ENCODE measurements at regions not wholly inside any gene's neighbourhood (a gene's known extent, or its start where the extent isn't known, plus 50 kb on each side); places are given as distances from the start of the nearest gene placed in this dataset.

DNA sequence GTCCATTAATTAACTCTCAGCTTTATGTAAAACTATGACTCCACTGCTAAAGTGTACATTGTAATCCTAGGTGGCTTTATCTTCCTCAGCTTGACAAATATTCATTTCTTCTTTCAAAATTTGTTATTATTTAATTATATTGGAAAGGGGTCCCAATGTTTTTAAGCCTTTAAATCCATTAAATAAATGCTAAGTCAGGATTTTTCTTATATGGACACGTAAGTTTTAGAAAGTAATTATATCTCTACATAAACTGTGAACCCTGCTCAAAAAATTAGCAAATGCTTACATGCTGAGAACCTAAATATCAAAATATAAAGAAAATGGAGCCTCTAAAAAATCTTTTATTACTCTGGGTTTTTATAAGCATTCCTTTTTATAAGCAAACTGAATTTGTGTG is 78.2 kb upstream of the MIR17HG start:
- Histone ChIP-seq H3K36me3 (ENCODE audit: control insufficient read depth, insufficient read depth, low read length) (no peaks in the 10 kb centered on the region), H3K27me3 (ENCODE audit: control insufficient read depth in 2 of 2, insufficient read depth in 2 of 2, low read length in 2 of 2) (no peaks in the 10 kb centered on the region; a peak in 1 of 5 replicates), H3K4me2 (ENCODE audit: insufficient read depth, low read length) (no peak overlapping the region), H3K9me3 (replicated peaks; ENCODE audit: control insufficient read depth, insufficient read depth, low read depth, low read length) (no peaks in the 10 kb centered on the region), H3K9ac (ENCODE audit: insufficient read depth in 1 of 2, low read depth in 2 of 2, low read length in 2 of 2) (no peak overlapping the region), H3K4me1 (replicated peaks in 1 of 2; ENCODE audit: control insufficient read depth in 2 of 2, insufficient read depth in 2 of 2, low read length in 2 of 2) (no peaks in the 10 kb centered on the region), H2AFZ (ENCODE audit: low read depth, low read length) (no peak overlapping the region), H4K20me1 (replicated peaks; ENCODE audit: control insufficient read depth, insufficient read depth, low read length) (no peaks in the 10 kb centered on the region), H3K9me1 (ENCODE audit: control insufficient read depth, insufficient read depth, low read length) (no peaks in the 10 kb centered on the region), H3K4me3 (no peak overlapping the region), H3K27ac (ENCODE audit: extremely low read depth, low read depth, low read length) (no peak overlapping the region), H3K79me2 (ENCODE audit: control insufficient read depth, insufficient read depth, low read length) (no peaks in the 10 kb centered on the region)
- in situ Hi-C loops (cut with MboI) (no loop called here), intact Hi-C loops (cut with micrococcal nuclease) (no loop called here)
- DNase-seq (ENCODE audit: extremely low read depth in 1 of 4, low spot score in 3 of 4) = no peak
- ATAC-seq = no peak
- CTCF ChIA-PET (ENCODE audit: low intra/inter-chr PET ratio) = no interaction called here
- FAIRE-seq = no peak
- 2% methylated on average over 1 of the region's 1 CpG for WGBS (ENCODE audit: insufficient coverage, low coverage, missing lambda C conversion rate)
- TF ChIP-seq U2AF1 (optimal IDR thresholded peaks at IDR 0.05; ENCODE audit: low read depth, low read length) (peak; percentile 11), ZNF316 (IDR thresholded peaks at IDR 0.05) (peak; percentile 91), ZNF324 (CRISPR knock-in tag; IDR thresholded peaks at IDR 0.05) (no peak), TSC22D4 (tag; IDR thresholded peaks at IDR 0.05) (no peak), MAFK (IDR thresholded peaks at IDR 0.05; ENCODE audit: low read length) (peak; percentile 57; the same call in 1 of the 2 replicates), C11orf30 (IDR thresholded peaks at IDR 0.05; ENCODE audit: low read depth) (peak; percentile 81), FUS (optimal IDR thresholded peaks at IDR 0.05; ENCODE audit: low read depth, low read length) (peak; percentile 15), MAFG (tag; conservative IDR thresholded peaks at IDR 0.05) (peak; percentile 76), SETDB1 (IDR thresholded peaks at IDR 0.05; ENCODE audit: low read length) (no peak), ZNF347 (CRISPR knock-in tag; IDR thresholded peaks at IDR 0.05; ENCODE audit: low read depth) (no peak), MAFF (IDR thresholded peaks at IDR 0.05; ENCODE audit: low read length) (peak; percentile 74)
- TF ChIP-seq, protein P1, sequence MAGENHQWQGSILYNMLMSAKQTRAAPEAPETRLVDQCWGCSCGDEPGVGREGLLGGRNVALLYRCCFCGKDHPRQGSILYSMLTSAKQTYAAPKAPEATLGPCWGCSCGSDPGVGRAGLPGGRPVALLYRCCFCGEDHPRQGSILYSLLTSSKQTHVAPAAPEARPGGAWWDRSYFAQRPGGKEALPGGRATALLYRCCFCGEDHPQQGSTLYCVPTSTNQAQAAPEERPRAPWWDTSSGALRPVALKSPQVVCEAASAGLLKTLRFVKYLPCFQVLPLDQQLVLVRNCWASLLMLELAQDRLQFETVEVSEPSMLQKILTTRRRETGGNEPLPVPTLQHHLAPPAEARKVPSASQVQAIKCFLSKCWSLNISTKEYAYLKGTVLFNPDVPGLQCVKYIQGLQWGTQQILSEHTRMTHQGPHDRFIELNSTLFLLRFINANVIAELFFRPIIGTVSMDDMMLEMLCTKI (IDR thresholded peaks at IDR 0.05; ENCODE audit: partially characterized antibody) = no peak
- no TSS peak for BruUV-seq (replicated peaks)
- POLR2A ChIA-PET = interaction anchor here (0.8 kb wide), 1 partner anchor 15 kb away, joined by 3 read pairs; no protein-coding TSS in a partner anchor

All from K562 (cell line).